Stimulated activated CD4-positive, alpha-beta T cell treated with anti-CD3 and anti-CD28 coated beads, Interleukin-15, amount 100 ng/mL, for 48 hours (primary cell): ENCODE measurements at regions not wholly inside any gene's neighbourhood (a gene's known extent, or its start where the extent isn't known, plus 50 kb on each side); places are given as distances from the start of the nearest gene placed in this dataset.

ENCODE experiments used
- DNase-seq, 2 donors: peaks; one replicate each; pipeline ENCODE4 v3.0.0-alpha.2; 2020; ENCODE audit warnings: low read depth in 2 of 2

GRCh38 chr1:58136387-58136786 lies 410.1 kb downstream of the OMA1 start:
- no peak for DNase-seq

- DNase-seq = no peak
Observed at GRCh38 chr1:58135821-58136321, 410.7 kb downstream of the OMA1 start.

- no peak for DNase-seq
Observed at GRCh38 chr1:58133562-58133961, 413.0 kb downstream of the OMA1 start.

- DNase-seq = no peak
Observed at GRCh38 chr1:58123051-58123450, 423.5 kb downstream of the OMA1 start.

- DNase-seq = no peak
Observed at GRCh38 chr1:58119971-58120370, 426.6 kb downstream of the OMA1 start.

GRCh38 chr1:58116284-58116683 lies 430.2 kb downstream of the OMA1 start:
- no peak for DNase-seq

- no peak for DNase-seq
Observed at GRCh38 chr1:58109646-58110200, 436.8 kb downstream of the OMA1 start.

GRCh38 chr1:58108783-58109182 lies 437.7 kb downstream of the OMA1 start:
- DNase-seq = no peak

- DNase-seq = no peak
Observed at GRCh38 chr1:58107943-58108342, 438.6 kb downstream of the OMA1 start.

- no peak for DNase-seq
Observed at GRCh38 chr1:58104960-58105359, 441.6 kb downstream of the OMA1 start.

GRCh38 chr1:58096714-58097113 lies 449.8 kb downstream of the OMA1 start:
- no peak for DNase-seq

GRCh38 chr1:58095183-58095582 lies 451.3 kb downstream of the OMA1 start:
- no peak for DNase-seq

GRCh38 chr1:58094221-58094620 lies 452.3 kb downstream of the OMA1 start:
- DNase-seq = no peak

- no peak for DNase-seq
Observed at GRCh38 chr1:58090640-58091039, 455.9 kb downstream of the OMA1 start.

- no peak for DNase-seq
Observed at GRCh38 chr1:58089898-58090534, 456.5 kb downstream of the OMA1 start.

- no peak for DNase-seq
Observed at GRCh38 chr1:58084266-58084665, 462.3 kb downstream of the OMA1 start.

GRCh38 chr1:58082596-58082995 lies 463.9 kb downstream of the OMA1 start:
- no peak for DNase-seq

- no peak for DNase-seq
Observed at GRCh38 chr1:58076258-58076657, 470.3 kb downstream of the OMA1 start.

GRCh38 chr1:58075188-58075578 lies 471.3 kb downstream of the OMA1 start:
- no peak for DNase-seq

GRCh38 chr1:58072450-58072849 lies 474.1 kb downstream of the OMA1 start:
- no peak for DNase-seq

GRCh38 chr1:58067082-58067481 lies 479.4 kb downstream of the OMA1 start:
- DNase-seq = no peak

GRCh38 chr1:58065520-58065919 lies 481.0 kb downstream of the OMA1 start:
- no peak for DNase-seq

GRCh38 chr1:58064166-58064565 lies 482.4 kb downstream of the OMA1 start:
- DNase-seq = no peak

GRCh38 chr1:58063095-58063494 lies 483.4 kb downstream of the OMA1 start:
- no peak for DNase-seq
